Left lung (tissue), 4 donors: ENCODE measurements at regions not wholly inside any gene's neighbourhood (a gene's known extent, or its start where the extent isn't known, plus 50 kb on each side); places are given as distances from the start of the nearest gene placed in this dataset.

Source experiments
- ATAC-seq: fragments of 200-7000 bp; cut with Tn5 transposase; one replicate; pipeline ENCODE4 v1.9.1; 2020; ENCODE audit warnings: moderate library complexity
- DNase-seq, 4 donors: peaks; one replicate each; pipeline ENCODE4 v3.0.0-alpha.2; 2013 to 2020
- H3K27ac ChIP-seq, 2 donors: fragments of 200-600 bp; sonication (generic) in 1 of 2; one replicate each; pipeline versions ENCODE4 v1.5.0 to v1.8.0; 2020 to 2021
- H3K27me3 ChIP-seq, 2 donors: fragments of 200-600 bp; sonication (generic) in 1 of 2; one replicate each; pipeline versions ENCODE4 v1.5.0 to v1.8.0; 2020 to 2021
- H3K36me3 ChIP-seq, 2 donors: fragments of 200-600 bp; sonication (generic) in 1 of 2; one replicate each; pipeline versions ENCODE4 v1.5.0 to v1.8.0; 2020 to 2021
- H3K4me1 ChIP-seq, 2 donors: fragments of 200-600 bp; one replicate each; pipeline ENCODE4 v1.8.0; 2021
- H3K4me3 ChIP-seq, 2 donors: fragments of 200-600 bp; sonication (generic) in 1 of 2; one replicate each; pipeline versions ENCODE4 v1.5.0 to v1.8.0; 2020 to 2021; ENCODE audit warnings: mild to moderate bottlenecking in 1 of 2
- H3K9me3 ChIP-seq, 2 donors: fragments of 200-600 bp; sonication (generic) in 1 of 2; one replicate each; pipeline versions ENCODE4 v1.5.0 to v1.8.0; 2020 to 2021
- CTCF ChIP-seq, 2 donors: fragments of 200-600 bp; sonication (generic) in 1 of 2; IDR thresholded peaks; one replicate each; pipeline versions ENCODE4 v1.5.0 to v1.8.0; 2021; ENCODE audit warnings: antibody characterized with exemption in 2 of 2
- intact Hi-C, 2 donors: fragments of 100-400 bp; cut with DNase I; formaldehyde crosslinking; loops; one replicate each; pipeline versions ENCODE4 v1.11.2 to v1.14.2; 2022
- donor health status: DM: no; HTN: yes; CAD: no.
- donor health status: DM: no; HTN: no; CAD: no.

GRCh38 chr16:61580579-61580978, 455.7 kb downstream of the CDH8 start:
- Histone ChIP-seq H3K4me3 (no peak overlapping the region), H3K27me3 (no peaks in the 10 kb centered on the region), H3K9me3 (peaks cover 0 to 5% of the 10 kb centered on the region in 2 donors), H3K36me3 (no peaks in the 10 kb centered on the region), H3K27ac (no peak overlapping the region), H3K4me1 (no peaks in the 10 kb centered on the region)
- ATAC-seq (no peak), DNase-seq (peak in 1 of 4 donors; percentile 58)
- intact Hi-C loops = no loop called here
- TF ChIP-seq CTCF (IDR thresholded peaks at IDR 0.05) = no peak

- no peak for TF ChIP-seq CTCF (IDR thresholded peaks at IDR 0.05)
- DNase-seq = no peak
- Histone ChIP-seq H3K9me3 (peaks cover 0 to 5% of the 10 kb centered on the region in 2 donors), H3K27me3 (no peaks in the 10 kb centered on the region), H3K27ac (no peak overlapping the region), H3K36me3 (no peaks in the 10 kb centered on the region), H3K4me1 (no peaks in the 10 kb centered on the region), H3K4me3 (no peak overlapping the region)
- intact Hi-C loops = no loop called here
- no peak for ATAC-seq
These were observed 457.0 kb downstream of the CDH8 start for GRCh38 chr16:61579195-61579594.

GRCh38 chr16:61576476-61576875, 459.8 kb downstream of the CDH8 start:
- H3K27ac ChIP-seq = no peak overlapping the region
- H3K9me3 ChIP-seq = peaks cover 0 to 7% of the 10 kb centered on the region in 2 donors
- H3K4me1 ChIP-seq = no peaks in the 10 kb centered on the region
- DNase-seq (peak in 1 of 4 donors; percentile 23), ATAC-seq (no peak)
- intact Hi-C loops = no loop called here
- H3K27me3 ChIP-seq = no peaks in the 10 kb centered on the region
- H3K36me3 ChIP-seq = no peaks in the 10 kb centered on the region
- TF ChIP-seq CTCF (IDR thresholded peaks at IDR 0.05) = no peak
- H3K4me3 ChIP-seq = no peak overlapping the region

DNA sequence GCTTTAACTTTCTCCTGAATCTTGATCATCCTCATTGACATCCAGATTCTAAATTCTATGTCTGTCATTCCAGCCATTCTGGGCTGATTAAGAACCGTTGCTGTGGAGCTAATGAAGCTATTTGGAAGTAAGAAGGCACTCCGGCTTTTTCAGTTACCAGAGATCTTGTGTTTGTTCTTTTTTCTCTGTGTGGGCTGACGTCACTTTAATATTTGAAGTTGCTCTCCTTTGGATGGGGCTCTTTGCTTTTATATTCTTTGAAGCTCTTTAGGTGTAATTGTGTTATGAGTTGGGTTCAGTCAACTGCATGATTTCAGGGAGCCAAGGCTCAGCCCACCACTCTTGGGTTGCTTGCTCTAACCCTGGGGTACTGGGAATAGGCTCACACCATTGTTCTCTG, 460.6 kb downstream of the CDH8 start:
- Histone ChIP-seq H3K4me3 (no peak overlapping the region), H3K36me3 (no peaks in the 10 kb centered on the region), H3K4me1 (no peaks in the 10 kb centered on the region), H3K27me3 (no peaks in the 10 kb centered on the region), H3K9me3 (peaks cover 0 to 5% of the 10 kb centered on the region in 2 donors), H3K27ac (no peak overlapping the region)
- DNase-seq = no peak
- no peak for TF ChIP-seq CTCF (IDR thresholded peaks at IDR 0.05)
- intact Hi-C loops = no loop called here
- ATAC-seq = no peak

DNA sequence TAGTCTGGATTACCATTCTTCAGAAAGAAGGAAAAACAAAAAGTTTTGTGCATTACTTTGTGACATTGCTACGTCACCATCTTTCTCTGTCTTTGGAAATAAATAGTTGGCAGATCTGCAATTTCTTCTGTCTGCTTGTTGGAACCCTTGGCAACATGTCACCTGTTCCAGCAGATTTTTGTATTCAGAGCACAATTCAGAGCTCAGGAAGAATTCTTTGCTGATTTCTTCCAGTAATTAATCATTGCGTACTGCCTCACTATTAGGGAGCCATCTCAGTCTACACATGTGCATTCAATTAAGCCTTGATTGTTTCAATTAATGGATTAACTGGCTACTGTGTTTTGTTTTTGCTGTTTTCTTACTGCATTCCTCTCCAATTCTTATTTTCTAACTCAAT, 467.2 kb downstream of the CDH8 start:
- DNase-seq (no peak), ATAC-seq (no peak)
- Histone ChIP-seq H3K27me3 (no peaks in the 10 kb centered on the region), H3K36me3 (no peaks in the 10 kb centered on the region), H3K9me3 (peaks cover 0 to 4% of the 10 kb centered on the region in 2 donors), H3K4me1 (no peaks in the 10 kb centered on the region), H3K4me3 (no peak overlapping the region), H3K27ac (no peak overlapping the region)
- intact Hi-C loops = no loop called here
- no peak for TF ChIP-seq CTCF (IDR thresholded peaks at IDR 0.05)
